ENCODE measurements at regions not wholly inside any gene's neighbourhood (a gene's known extent, or its start where the extent isn't known, plus 50 kb on each side); places are given as distances from the start of the nearest gene placed in this dataset.

DNA sequence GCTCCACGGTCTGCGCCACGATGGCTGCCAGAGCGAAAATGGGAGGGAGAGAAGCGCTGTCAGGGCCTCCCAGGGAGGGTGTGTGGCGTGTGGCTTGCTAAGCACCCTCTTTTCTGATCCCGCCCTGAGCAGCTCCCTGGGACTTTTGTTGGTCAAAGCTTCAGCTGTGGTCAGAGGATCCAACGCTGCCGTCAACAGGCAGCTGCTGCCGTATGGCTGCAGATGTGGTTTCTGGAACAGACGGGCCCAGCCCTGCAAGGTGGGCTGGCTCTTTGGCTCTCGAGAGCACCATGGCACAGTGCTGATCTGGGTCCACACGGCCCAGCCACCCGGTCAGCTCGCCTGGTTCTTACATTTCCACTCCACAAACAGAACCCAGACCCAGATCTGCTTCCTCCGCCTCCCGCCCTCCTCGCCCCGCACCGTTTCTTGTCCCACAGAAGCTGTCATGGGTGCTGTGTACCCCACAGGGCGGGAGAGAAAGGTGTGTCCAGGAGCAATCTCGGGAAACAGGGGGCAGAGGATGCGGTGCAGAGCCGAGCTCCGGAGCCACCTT is 86.0 kb upstream of the BHLHE23 start:
- TF ChIP-seq, protein P1, sequence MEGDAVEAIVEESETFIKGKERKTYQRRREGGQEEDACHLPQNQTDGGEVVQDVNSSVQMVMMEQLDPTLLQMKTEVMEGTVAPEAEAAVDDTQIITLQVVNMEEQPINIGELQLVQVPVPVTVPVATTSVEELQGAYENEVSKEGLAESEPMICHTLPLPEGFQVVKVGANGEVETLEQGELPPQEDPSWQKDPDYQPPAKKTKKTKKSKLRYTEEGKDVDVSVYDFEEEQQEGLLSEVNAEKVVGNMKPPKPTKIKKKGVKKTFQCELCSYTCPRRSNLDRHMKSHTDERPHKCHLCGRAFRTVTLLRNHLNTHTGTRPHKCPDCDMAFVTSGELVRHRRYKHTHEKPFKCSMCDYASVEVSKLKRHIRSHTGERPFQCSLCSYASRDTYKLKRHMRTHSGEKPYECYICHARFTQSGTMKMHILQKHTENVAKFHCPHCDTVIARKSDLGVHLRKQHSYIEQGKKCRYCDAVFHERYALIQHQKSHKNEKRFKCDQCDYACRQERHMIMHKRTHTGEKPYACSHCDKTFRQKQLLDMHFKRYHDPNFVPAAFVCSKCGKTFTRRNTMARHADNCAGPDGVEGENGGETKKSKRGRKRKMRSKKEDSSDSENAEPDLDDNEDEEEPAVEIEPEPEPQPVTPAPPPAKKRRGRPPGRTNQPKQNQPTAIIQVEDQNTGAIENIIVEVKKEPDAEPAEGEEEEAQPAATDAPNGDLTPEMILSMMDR (conservative IDR thresholded peaks at IDR 0.05): no peak
- TF ChIP-seq ZFX (IDR thresholded peaks at IDR 0.05): no peak

All from C4-2B (cell line).